HCT116 (cell line): ENCODE measurements at regions not wholly inside any gene's neighbourhood (a gene's known extent, or its start where the extent isn't known, plus 50 kb on each side); places are given as distances from the start of the nearest gene placed in this dataset.

Experiments
- CTCF ChIP-seq, 3 experiments: fragments of 200-600 bp in 1 of 3; sonication (generic) in 1 of 3; IDR thresholded peaks in 2 of 3; conservative IDR thresholded peaks in 1 of 3; 2 replicates each; pipeline ENCODE4 v1.5.1; 2012 to 2017; ENCODE audit warnings: low read depth in 2 of 3, low read length in 2 of 3, antibody characterized with exemption in 1 of 3, borderline replicate concordance in 1 of 3, control low read depth in 1 of 3, mild to moderate bottlenecking in 1 of 3, mixed read lengths in 1 of 3, mixed run types in 1 of 3, moderate library complexity in 1 of 3; ENCODE audit not compliant: insufficient read depth in 1 of 3
- ELF1 ChIP-seq: IDR thresholded peaks from 2 replicates; pipeline ENCODE4 v1.6.1; 2012; ENCODE audit warnings: low read depth, borderline replicate concordance
- MAX ChIP-seq: IDR thresholded peaks from 2 replicates; pipeline ENCODE4 v1.6.1; 2012
- ZNF274 ChIP-seq: fragments of 200-500 bp; sonication (Bioruptor generic); IDR thresholded peaks from 2 replicates; pipeline ENCODE4 v1.6.1; 2014; ENCODE audit warnings: mild to moderate bottlenecking, low read depth, low read length, inconsistent platforms

- TF ChIP-seq CTCF (IDR thresholded peaks at IDR 0.05 in 2 of 3, conservative IDR thresholded peaks at IDR 0.05 in 1 of 3; ENCODE audit: borderline replicate concordance in 1 of 3, insufficient read depth in 1 of 3, low read depth in 2 of 3, low read length in 2 of 3): no peak
- TF ChIP-seq MAX: no peak
- TF ChIP-seq ELF1: no peak
- no peak for TF ChIP-seq ZNF274
These were observed 344.9 kb downstream of the ETS1 start for GRCh38 chr11:128242451-128242850.
